H9 (cell line): ENCODE measurements at regions not wholly inside any gene's neighbourhood (a gene's known extent, or its start where the extent isn't known, plus 50 kb on each side); places are given as distances from the start of the nearest gene placed in this dataset.
"Not testable (repeated sequence)": the region's sequence is repeated elsewhere in the genome, so short reads cannot be mapped to it uniquely, and the experiment has no call there.

ENCODE experiments used
- DNase-seq: peaks from one replicate; pipeline ENCODE4 v3.0.0-alpha.2; 2017
- H2AFZ ChIP-seq: one replicate; pipeline ENCODE4 v1.6.1; 2013; ENCODE audit warnings: mild to moderate bottlenecking, low read length, control low read depth, moderate library complexity
- H2AK5ac ChIP-seq: 2 replicates; pipeline ENCODE4 v1.6.1; 2013; ENCODE audit warnings: low read length, control low read depth, mixed read lengths; ENCODE audit not compliant: insufficient read length
- H2BK120ac ChIP-seq: one replicate; pipeline ENCODE4 v1.6.1; 2013; ENCODE audit warnings: low read depth, mild to moderate bottlenecking, low read length, control low read depth, inconsistent platforms; ENCODE audit not compliant: poor library complexity, severe bottlenecking
- H2BK12ac ChIP-seq: 2 replicates; pipeline ENCODE4 v1.6.1; 2013; ENCODE audit warnings: low read length, control low read depth, mixed read lengths, low read depth; ENCODE audit not compliant: insufficient read length
- H2BK15ac ChIP-seq: 2 replicates; pipeline ENCODE4 v1.6.1; 2013; ENCODE audit warnings: low read depth, low read length, control low read depth
- H2BK20ac ChIP-seq: one replicate; pipeline ENCODE4 v1.6.1; 2013; ENCODE audit warnings: low read depth, mild to moderate bottlenecking, low read length, control low read depth, inconsistent platforms; ENCODE audit not compliant: poor library complexity, severe bottlenecking
- H2BK5ac ChIP-seq: 2 replicates; pipeline ENCODE4 v1.6.1; 2013; ENCODE audit warnings: low read length, control low read depth, mixed read lengths; ENCODE audit not compliant: insufficient read length
- H3K14ac ChIP-seq: 2 replicates; pipeline ENCODE4 v1.6.1; 2013; ENCODE audit warnings: low read length, control low read depth; ENCODE audit not compliant: insufficient read depth
- H3K18ac ChIP-seq: 2 replicates; pipeline ENCODE4 v1.6.1; 2013; ENCODE audit warnings: low read depth, mild to moderate bottlenecking, mixed read lengths, low read length, control low read depth; ENCODE audit not compliant: insufficient read length
- H3K23ac ChIP-seq: 2 replicates; pipeline ENCODE4 v1.6.1; 2013; ENCODE audit warnings: low read length, control low read depth, mixed read lengths, low read depth; ENCODE audit not compliant: insufficient read length
- H3K23me2 ChIP-seq: 2 replicates; pipeline ENCODE4 v1.6.1; 2013; ENCODE audit warnings: low read depth, mild to moderate bottlenecking, mixed read lengths, low read length, control low read depth; ENCODE audit not compliant: insufficient read length, poor library complexity, severe bottlenecking
- H3K27ac ChIP-seq: 2 replicates; pipeline ENCODE4 v1.5.1; 2013; ENCODE audit warnings: low read length, control low read depth, mixed read lengths, low read depth; ENCODE audit not compliant: insufficient read length
- H3K27me3 ChIP-seq: 2 replicates; pipeline ENCODE4 v1.6.1; 2013; ENCODE audit warnings: low read length, control low read depth, inconsistent platforms; ENCODE audit not compliant: insufficient read depth
- H3K4ac ChIP-seq: 2 replicates; pipeline ENCODE4 v1.6.1; 2013; ENCODE audit warnings: low read depth, mild to moderate bottlenecking, control low read depth, inconsistent platforms, low read length, moderate library complexity
- H3K4me1 ChIP-seq: 2 replicates; pipeline ENCODE4 v1.6.1; 2013; ENCODE audit warnings: low read length, control low read depth, inconsistent platforms; ENCODE audit not compliant: insufficient read depth
- H3K4me2 ChIP-seq: 2 replicates; pipeline ENCODE4 v1.6.1; 2013; ENCODE audit warnings: low read length, control low read depth, mixed read lengths; ENCODE audit not compliant: insufficient read length, insufficient read depth
- H3K56ac ChIP-seq: 2 replicates; pipeline ENCODE4 v1.6.1; 2013; ENCODE audit warnings: low read depth, mild to moderate bottlenecking, mixed read lengths, low read length, control low read depth; ENCODE audit not compliant: insufficient read length
- H3K79me1 ChIP-seq: 2 replicates; pipeline ENCODE4 v1.6.1; 2013; ENCODE audit warnings: low read depth, mild to moderate bottlenecking, moderate library complexity, low read length, control low read depth, inconsistent platforms; ENCODE audit not compliant: insufficient read depth, poor library complexity, severe bottlenecking
- H3K79me2 ChIP-seq: 2 replicates; pipeline ENCODE4 v1.6.1; 2013; ENCODE audit warnings: low read length, control low read depth, inconsistent platforms; ENCODE audit not compliant: insufficient read depth
- H3K9ac ChIP-seq: 2 replicates; pipeline ENCODE4 v1.6.1; 2013; ENCODE audit warnings: low read length, control low read depth, mixed read lengths; ENCODE audit not compliant: insufficient read length; ENCODE audit errors: extremely low read depth
- H3K9me3 ChIP-seq: one replicate; pipeline ENCODE4 v1.6.1; 2013; ENCODE audit warnings: low read depth, low read length, inconsistent platforms; ENCODE audit not compliant: control insufficient read depth
- H3T11ph ChIP-seq: one replicate; pipeline ENCODE4 v1.6.1; 2013; ENCODE audit warnings: mild to moderate bottlenecking, low read length, control low read depth, inconsistent platforms
- H4K20me1 ChIP-seq: one replicate; pipeline ENCODE4 v1.6.1; 2013; ENCODE audit not compliant: control insufficient read depth, insufficient read length, insufficient read depth
- H4K5ac ChIP-seq: 2 replicates; pipeline ENCODE4 v1.6.1; 2013; ENCODE audit warnings: low read depth, mild to moderate bottlenecking, mixed read lengths, low read length, control low read depth; ENCODE audit not compliant: insufficient read length
- H4K8ac ChIP-seq: replicated peaks from 2 replicates; pipeline ENCODE4 v1.6.1; 2013; ENCODE audit warnings: low read length, control low read depth, mixed read lengths, low read depth; ENCODE audit not compliant: insufficient read length
- H4K91ac ChIP-seq: 2 replicates; pipeline ENCODE4 v1.6.1; 2013; ENCODE audit warnings: low read depth, mild to moderate bottlenecking, moderate library complexity, mixed read lengths, low read length, control low read depth; ENCODE audit not compliant: insufficient read length
- H3K27ac Mint-ChIP-seq, 3 experiments: 2 replicates in 2 of 3; 3 replicates in 1 of 3; pipeline ENCODE4 v1.8.0; 2020 to 2021; ENCODE audit warnings: mixed read lengths in 3 of 3, mild to moderate bottlenecking in 1 of 3, moderate library complexity in 1 of 3
- H3K27me3 Mint-ChIP-seq: 2 replicates; pipeline ENCODE4 v1.8.0; 2021; ENCODE audit warnings: low read depth, mild to moderate bottlenecking, moderate library complexity, mixed read lengths
- H3K36me3 Mint-ChIP-seq, 3 experiments: 2 replicates in 2 of 3; 3 replicates in 1 of 3; pipeline ENCODE4 v1.8.0; 2020 to 2021; ENCODE audit warnings: low read depth in 3 of 3, mixed read lengths in 3 of 3; ENCODE audit not compliant: insufficient read depth in 1 of 3
- H3K4me1 Mint-ChIP-seq, 2 experiments: 2 replicates each; pipeline ENCODE4 v1.8.0; 2020; ENCODE audit warnings: mixed read lengths in 2 of 2
- H3K4me3 Mint-ChIP-seq, 2 experiments: 2 replicates in 1 of 2; 3 replicates in 1 of 2; pipeline ENCODE4 v1.8.0; 2020 to 2021; ENCODE audit warnings: mild to moderate bottlenecking in 2 of 2, mixed read lengths in 2 of 2, moderate library complexity in 1 of 2
- H3K9me3 Mint-ChIP-seq, 2 experiments: 2 replicates in 1 of 2; 3 replicates in 1 of 2; pipeline ENCODE4 v1.8.0; 2020; ENCODE audit warnings: mild to moderate bottlenecking in 2 of 2, mixed read lengths in 2 of 2, moderate library complexity in 1 of 2
- CTCF ChIP-seq: fragments of 200-600 bp; sonication (generic); conservative IDR thresholded peaks from 3 replicates; pipeline ENCODE4 v1.8.0; 2021; ENCODE audit warnings: antibody characterized with exemption, mild to moderate bottlenecking
- WGBS: extraction: QIAGEN DNeasy Blood & Tissue Kit; methylation state at CpG from one replicate; pipeline ENCODE4 v1.1.7; 2013; ENCODE audit warnings: missing lambda C conversion rate, low lambda C conversion rate, mixed read lengths; ENCODE audit not compliant: insufficient read length; ENCODE audit errors: extremely low coverage; 5-methylcytosine and 5-hydroxymethylcytosine counted together

- TF ChIP-seq CTCF = no peak
- H3K27me3 Mint-ChIP-seq = peaks cover 7% of the 10 kb centered on the region
- Histone ChIP-seq H3K27me3 (no peaks in the 10 kb centered on the region), H2BK120ac (no peak overlapping the region), H2BK15ac (no peak overlapping the region), H3K27ac (no peak overlapping the region), H3K56ac (no peak overlapping the region), H2BK20ac (no peak overlapping the region), H3K9me3 (no peaks in the 10 kb centered on the region), H3K23ac (no peak overlapping the region), H3K14ac (no peak overlapping the region), H4K20me1 (no peaks in the 10 kb centered on the region), H3K9ac (no peak overlapping the region), H3K4ac (no peak overlapping the region), H3K18ac (no peak overlapping the region), H3K23me2 (no peaks in the 10 kb centered on the region), H4K5ac (no peak overlapping the region), H4K8ac (no peak overlapping the region), H2AFZ (no peak overlapping the region), H3K4me2 (no peak overlapping the region), H2BK5ac (no peak overlapping the region), H3T11ph (no peak overlapping the region), H4K91ac (no peak overlapping the region), H2BK12ac (no peak overlapping the region), H3K79me1 (no peaks in the 10 kb centered on the region), H3K79me2 (no peaks in the 10 kb centered on the region), H3K4me1 (peaks cover 3% of the 10 kb centered on the region; the same call in 1 of the 2 replicates), H2AK5ac (no peak overlapping the region)
- DNase-seq = peak; percentile 42
- H3K4me3 Mint-ChIP-seq = no peak overlapping the region; a peak in 1 of 5 replicates
- peaks cover 11 to 12% of the 10 kb centered on the region in 2 experiments for H3K9me3 Mint-ChIP-seq
- peaks cover 22 to 35% of the 10 kb centered on the region in 2 experiments for H3K4me1 Mint-ChIP-seq
- peaks cover 3 to 9% (median 5%) of the 10 kb centered on the region in 3 experiments; a peak in 6 of 7 replicates for H3K36me3 Mint-ChIP-seq
- no peak overlapping the region; a peak in 1 of 7 replicates for H3K27ac Mint-ChIP-seq
- no CpG with 5 or more reads among the region's 6 CpGs for WGBS
Observed at GRCh38 chr9:113738893-113739604, 137.1 kb upstream of the ZNF618 start.

GRCh38 chr9:113739605-113740507 is 136.3 kb upstream of the ZNF618 start:
- H3K27me3 ChIP-seq, H2AFZ ChIP-seq, H2BK15ac ChIP-seq, H3K4ac ChIP-seq, H4K5ac ChIP-seq, H3K79me2 ChIP-seq, H3K27ac ChIP-seq, H4K91ac ChIP-seq, H3K79me1 ChIP-seq, H3K9me3 Mint-ChIP-seq, H4K20me1 ChIP-seq, H3K9me3 ChIP-seq, H3K4me1 ChIP-seq, H3K23me2 ChIP-seq, H3K18ac ChIP-seq, H3K27me3 Mint-ChIP-seq, H2BK12ac ChIP-seq, H2AK5ac ChIP-seq, H3K14ac ChIP-seq, DNase-seq, H2BK5ac ChIP-seq, H3K56ac ChIP-seq, H3K4me3 Mint-ChIP-seq, H3K27ac Mint-ChIP-seq, H4K8ac ChIP-seq, H3K4me2 ChIP-seq, H3T11ph ChIP-seq, H3K9ac ChIP-seq, H3K36me3 Mint-ChIP-seq, H3K23ac ChIP-seq, H2BK120ac ChIP-seq, H2BK20ac ChIP-seq: not testable (repeated sequence)
- WGBS = no CpG with 5 or more reads among the region's 2 CpGs
- H3K4me1 Mint-ChIP-seq = peaks cover 22 to 35% of the 10 kb centered on the region in 2 experiments
